ENCODE measurements at regions not wholly inside any gene's neighbourhood (a gene's known extent, or its start where the extent isn't known, plus 50 kb on each side); places are given as distances from the start of the nearest gene placed in this dataset.

DNA sequence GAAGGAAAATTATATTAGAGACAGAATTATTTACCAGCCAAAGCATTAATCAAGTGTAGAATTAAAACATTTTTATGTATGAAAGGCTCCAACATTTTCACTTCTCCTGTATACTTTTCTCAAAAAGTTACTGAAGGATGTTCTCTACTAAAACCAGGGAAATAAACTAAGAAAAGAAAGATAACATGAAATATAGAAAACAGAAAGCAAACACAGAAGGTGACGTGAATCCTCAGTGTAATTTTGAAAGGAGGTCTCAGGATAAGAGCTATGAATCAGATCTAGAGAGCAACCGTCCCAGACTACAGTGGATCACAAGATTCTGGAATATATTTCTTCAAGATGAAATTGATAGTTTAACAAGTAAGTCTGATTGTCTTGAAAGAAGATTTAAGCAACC, 144.5 kb downstream of the CYSLTR2 start:
- Histone ChIP-seq H3K4me3 (no peak overlapping the region), H2AFZ (ENCODE audit: low read depth, low read length) (no peak overlapping the region), H3K27me3 (ENCODE audit: control insufficient read depth in 2 of 2, insufficient read depth in 2 of 2, low read length in 2 of 2) (no peaks in the 10 kb centered on the region), H3K79me2 (ENCODE audit: control insufficient read depth, insufficient read depth, low read length) (no peaks in the 10 kb centered on the region), H3K9me1 (ENCODE audit: control insufficient read depth, insufficient read depth, low read length) (no peaks in the 10 kb centered on the region), H3K9ac (ENCODE audit: insufficient read depth in 1 of 2, low read depth in 2 of 2, low read length in 2 of 2) (no peak overlapping the region), H4K20me1 (replicated peaks; ENCODE audit: control insufficient read depth, insufficient read depth, low read length) (no peaks in the 10 kb centered on the region), H3K9me3 (replicated peaks; ENCODE audit: control insufficient read depth, insufficient read depth, low read depth, low read length) (no peaks in the 10 kb centered on the region), H3K4me2 (ENCODE audit: insufficient read depth, low read length) (no peak overlapping the region), H3K4me1 (replicated peaks in 1 of 2; ENCODE audit: control insufficient read depth in 2 of 2, insufficient read depth in 2 of 2, low read length in 2 of 2) (no peaks in the 10 kb centered on the region), H3K27ac (ENCODE audit: extremely low read depth, low read depth, low read length) (no peak overlapping the region), H3K36me3 (ENCODE audit: control insufficient read depth, insufficient read depth, low read length) (no peaks in the 10 kb centered on the region)
- ATAC-seq (no peak), DNase-seq (ENCODE audit: extremely low read depth in 1 of 4, low spot score in 3 of 4) (no peak), FAIRE-seq (no peak)
- in situ Hi-C loops (cut with MboI) (no loop called here), intact Hi-C loops (cut with micrococcal nuclease) (no loop called here)
- CTCF ChIA-PET (ENCODE audit: low intra/inter-chr PET ratio): no interaction called here
- POLR2A ChIA-PET: no interaction called here
- no TSS peak for BruUV-seq (replicated peaks)
- TF ChIP-seq ID3 (CRISPR knock-in tag; IDR thresholded peaks at IDR 0.05): no peak
- TF ChIP-seq ID3 (tag; IDR thresholded peaks at IDR 0.05): no peak
- TF ChIP-seq ZNF212 (CRISPR knock-in tag; IDR thresholded peaks at IDR 0.05): no peak
- TF ChIP-seq, protein P1, sequence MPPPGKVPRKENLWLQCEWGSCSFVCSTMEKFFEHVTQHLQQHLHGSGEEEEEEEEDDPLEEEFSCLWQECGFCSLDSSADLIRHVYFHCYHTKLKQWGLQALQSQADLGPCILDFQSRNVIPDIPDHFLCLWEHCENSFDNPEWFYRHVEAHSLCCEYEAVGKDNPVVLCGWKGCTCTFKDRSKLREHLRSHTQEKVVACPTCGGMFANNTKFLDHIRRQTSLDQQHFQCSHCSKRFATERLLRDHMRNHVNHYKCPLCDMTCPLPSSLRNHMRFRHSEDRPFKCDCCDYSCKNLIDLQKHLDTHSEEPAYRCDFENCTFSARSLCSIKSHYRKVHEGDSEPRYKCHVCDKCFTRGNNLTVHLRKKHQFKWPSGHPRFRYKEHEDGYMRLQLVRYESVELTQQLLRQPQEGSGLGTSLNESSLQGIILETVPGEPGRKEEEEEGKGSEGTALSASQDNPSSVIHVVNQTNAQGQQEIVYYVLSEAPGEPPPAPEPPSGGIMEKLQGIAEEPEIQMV (tag; conservative IDR thresholded peaks at IDR 0.05; ENCODE audit: low read depth): no peak
- 0% methylated on average over 2 of the region's 2 CpGs for WGBS (ENCODE audit: insufficient coverage, low coverage, missing lambda C conversion rate)

- in situ Hi-C loops (cut with MboI): no loop called here
- 0% methylated on average over 3 of the region's 3 CpGs for WGBS (ENCODE audit: insufficient coverage, low coverage, missing lambda C conversion rate)
- ChIA-PET POLR2A (no interaction called here), CTCF (ENCODE audit: low intra/inter-chr PET ratio) (no interaction called here)
- ATAC-seq (no peak), DNase-seq (ENCODE audit: extremely low read depth in 1 of 4, low spot score in 3 of 4) (no peak), FAIRE-seq (no peak)
- Histone ChIP-seq H3K9me1 (ENCODE audit: control insufficient read depth, insufficient read depth, low read length) (no peaks in the 10 kb centered on the region), H3K4me2 (ENCODE audit: insufficient read depth, low read length) (no peak overlapping the region), H4K20me1 (replicated peaks; ENCODE audit: control insufficient read depth, insufficient read depth, low read length) (no peaks in the 10 kb centered on the region), H3K4me3 (no peak overlapping the region), H3K27me3 (ENCODE audit: control insufficient read depth in 2 of 2, insufficient read depth in 2 of 2, low read length in 2 of 2) (no peaks in the 10 kb centered on the region), H3K9ac (ENCODE audit: insufficient read depth in 1 of 2, low read depth in 2 of 2, low read length in 2 of 2) (no peak overlapping the region), H3K27ac (ENCODE audit: extremely low read depth, low read depth, low read length) (no peak overlapping the region), H2AFZ (ENCODE audit: low read depth, low read length) (no peak overlapping the region), H3K36me3 (ENCODE audit: control insufficient read depth, insufficient read depth, low read length) (no peaks in the 10 kb centered on the region), H3K4me1 (replicated peaks in 1 of 2; ENCODE audit: control insufficient read depth in 2 of 2, insufficient read depth in 2 of 2, low read length in 2 of 2) (no peaks in the 10 kb centered on the region), H3K9me3 (replicated peaks; ENCODE audit: control insufficient read depth, insufficient read depth, low read depth, low read length) (no peaks in the 10 kb centered on the region), H3K79me2 (ENCODE audit: control insufficient read depth, insufficient read depth, low read length) (no peaks in the 10 kb centered on the region)
- intact Hi-C loops (cut with micrococcal nuclease): no loop called here
- no TSS peak for BruUV-seq (replicated peaks)
- TF ChIP-seq NFIC (IDR thresholded peaks at IDR 0.05) (no peak), TGIF2 (CRISPR knock-in tag; IDR thresholded peaks at IDR 0.05) (no peak), ZSCAN32 (CRISPR knock-in tag; IDR thresholded peaks at IDR 0.05) (no peak), MAFK (IDR thresholded peaks at IDR 0.05; ENCODE audit: low read length) (no peak), POLR2B (IDR thresholded peaks at IDR 0.05; ENCODE audit: low read depth, partially characterized antibody) (no peak), HIVEP1 (CRISPR knock-in tag; IDR thresholded peaks at IDR 0.05) (no peak), CHCHD3 (CRISPR knock-in tag; IDR thresholded peaks at IDR 0.05) (no peak)
- TF ChIP-seq, protein P2, sequence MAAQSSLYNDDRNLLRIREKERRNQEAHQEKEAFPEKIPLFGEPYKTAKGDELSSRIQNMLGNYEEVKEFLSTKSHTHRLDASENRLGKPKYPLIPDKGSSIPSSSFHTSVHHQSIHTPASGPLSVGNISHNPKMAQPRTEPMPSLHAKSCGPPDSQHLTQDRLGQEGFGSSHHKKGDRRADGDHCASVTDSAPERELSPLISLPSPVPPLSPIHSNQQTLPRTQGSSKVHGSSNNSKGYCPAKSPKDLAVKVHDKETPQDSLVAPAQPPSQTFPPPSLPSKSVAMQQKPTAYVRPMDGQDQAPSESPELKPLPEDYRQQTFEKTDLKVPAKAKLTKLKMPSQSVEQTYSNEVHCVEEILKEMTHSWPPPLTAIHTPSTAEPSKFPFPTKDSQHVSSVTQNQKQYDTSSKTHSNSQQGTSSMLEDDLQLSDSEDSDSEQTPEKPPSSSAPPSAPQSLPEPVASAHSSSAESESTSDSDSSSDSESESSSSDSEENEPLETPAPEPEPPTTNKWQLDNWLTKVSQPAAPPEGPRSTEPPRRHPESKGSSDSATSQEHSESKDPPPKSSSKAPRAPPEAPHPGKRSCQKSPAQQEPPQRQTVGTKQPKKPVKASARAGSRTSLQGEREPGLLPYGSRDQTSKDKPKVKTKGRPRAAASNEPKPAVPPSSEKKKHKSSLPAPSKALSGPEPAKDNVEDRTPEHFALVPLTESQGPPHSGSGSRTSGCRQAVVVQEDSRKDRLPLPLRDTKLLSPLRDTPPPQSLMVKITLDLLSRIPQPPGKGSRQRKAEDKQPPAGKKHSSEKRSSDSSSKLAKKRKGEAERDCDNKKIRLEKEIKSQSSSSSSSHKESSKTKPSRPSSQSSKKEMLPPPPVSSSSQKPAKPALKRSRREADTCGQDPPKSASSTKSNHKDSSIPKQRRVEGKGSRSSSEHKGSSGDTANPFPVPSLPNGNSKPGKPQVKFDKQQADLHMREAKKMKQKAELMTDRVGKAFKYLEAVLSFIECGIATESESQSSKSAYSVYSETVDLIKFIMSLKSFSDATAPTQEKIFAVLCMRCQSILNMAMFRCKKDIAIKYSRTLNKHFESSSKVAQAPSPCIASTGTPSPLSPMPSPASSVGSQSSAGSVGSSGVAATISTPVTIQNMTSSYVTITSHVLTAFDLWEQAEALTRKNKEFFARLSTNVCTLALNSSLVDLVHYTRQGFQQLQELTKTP (IDR thresholded peaks at IDR 0.05; ENCODE audit: low read depth in 1 of 2, partially characterized antibody in 2 of 2): no peak
These were observed 147.5 kb downstream of the CYSLTR2 start for GRCh38 chr13:48801255-48801654.

Data from K562 (cell line).